KMS-11 (cell line): ENCODE measurements at regions not wholly inside any gene's neighbourhood (a gene's known extent, or its start where the extent isn't known, plus 50 kb on each side); places are given as distances from the start of the nearest gene placed in this dataset.

Source experiments
- H2AFZ ChIP-seq: fragments of 200-600 bp; sonication (generic); 2 replicates; pipeline ENCODE4 v1.6.1; 2016; ENCODE audit warnings: antibody characterized with exemption, mixed run types, low read depth
- H3K27ac ChIP-seq: fragments of 200-600 bp; sonication (generic); 2 replicates; pipeline ENCODE4 v1.6.1; 2016; ENCODE audit warnings: mild to moderate bottlenecking, mixed run types
- H3K27me3 ChIP-seq: fragments of 200-600 bp; sonication (generic); 2 replicates; pipeline ENCODE4 v1.6.1; 2017; ENCODE audit warnings: mild to moderate bottlenecking, low read depth, mixed run types, moderate library complexity; ENCODE audit not compliant: insufficient read depth
- H3K36me3 ChIP-seq: fragments of 200-600 bp; sonication (generic); 2 replicates; pipeline ENCODE4 v1.6.1; 2017; ENCODE audit warnings: mild to moderate bottlenecking, mixed run types; ENCODE audit not compliant: insufficient read depth
- H3K4me1 ChIP-seq: fragments of 200-600 bp; sonication (generic); 2 replicates; pipeline ENCODE4 v1.6.1; 2016; ENCODE audit warnings: mild to moderate bottlenecking, low read depth, mixed run types; ENCODE audit not compliant: poor library complexity, severe bottlenecking
- H3K4me2 ChIP-seq: fragments of 200-600 bp; sonication (generic); 2 replicates; pipeline ENCODE4 v1.7.0; 2016; ENCODE audit warnings: mild to moderate bottlenecking, mixed run types
- H3K4me3 ChIP-seq: fragments of 200-600 bp; sonication (generic); IDR thresholded peaks from 2 replicates; pipeline ENCODE4 v1.6.1; 2017; ENCODE audit warnings: low read depth, low read length, mixed read lengths; ENCODE audit not compliant: insufficient read depth
- H3K79me2 ChIP-seq: fragments of 200-600 bp; sonication (generic); 2 replicates; pipeline ENCODE4 v1.6.1; 2016; ENCODE audit warnings: low read depth, mixed run types; ENCODE audit not compliant: insufficient read depth
- H3K9ac ChIP-seq: fragments of 200-600 bp; sonication (generic); 2 replicates; pipeline ENCODE4 v1.6.1; 2016; ENCODE audit warnings: mild to moderate bottlenecking, mixed run types
- H4K20me1 ChIP-seq: fragments of 200-600 bp; sonication (generic); 2 replicates; pipeline ENCODE4 v1.6.1; 2016; ENCODE audit warnings: mild to moderate bottlenecking, mixed run types; ENCODE audit not compliant: insufficient read depth
- TF ChIP-seq, protein P1 (sequence below): fragments of 200-600 bp; sonication (generic); conservative IDR thresholded peaks from 2 replicates; pipeline ENCODE4 v1.6.1; 2017; ENCODE audit warnings: low read depth, mild to moderate bottlenecking, antibody characterized with exemption, low read length, moderate library complexity, mixed read lengths

- Histone ChIP-seq H3K4me3 (no peak overlapping the region), H3K4me2 (no peak overlapping the region), H3K4me1 (no peaks in the 10 kb centered on the region), H3K27ac (no peak overlapping the region), H3K79me2 (no peaks in the 10 kb centered on the region), H2AFZ (no peak overlapping the region), H3K36me3 (no peaks in the 10 kb centered on the region), H3K27me3 (no peaks in the 10 kb centered on the region), H4K20me1 (no peaks in the 10 kb centered on the region), H3K9ac (no peak overlapping the region)
- TF ChIP-seq, protein P1, sequence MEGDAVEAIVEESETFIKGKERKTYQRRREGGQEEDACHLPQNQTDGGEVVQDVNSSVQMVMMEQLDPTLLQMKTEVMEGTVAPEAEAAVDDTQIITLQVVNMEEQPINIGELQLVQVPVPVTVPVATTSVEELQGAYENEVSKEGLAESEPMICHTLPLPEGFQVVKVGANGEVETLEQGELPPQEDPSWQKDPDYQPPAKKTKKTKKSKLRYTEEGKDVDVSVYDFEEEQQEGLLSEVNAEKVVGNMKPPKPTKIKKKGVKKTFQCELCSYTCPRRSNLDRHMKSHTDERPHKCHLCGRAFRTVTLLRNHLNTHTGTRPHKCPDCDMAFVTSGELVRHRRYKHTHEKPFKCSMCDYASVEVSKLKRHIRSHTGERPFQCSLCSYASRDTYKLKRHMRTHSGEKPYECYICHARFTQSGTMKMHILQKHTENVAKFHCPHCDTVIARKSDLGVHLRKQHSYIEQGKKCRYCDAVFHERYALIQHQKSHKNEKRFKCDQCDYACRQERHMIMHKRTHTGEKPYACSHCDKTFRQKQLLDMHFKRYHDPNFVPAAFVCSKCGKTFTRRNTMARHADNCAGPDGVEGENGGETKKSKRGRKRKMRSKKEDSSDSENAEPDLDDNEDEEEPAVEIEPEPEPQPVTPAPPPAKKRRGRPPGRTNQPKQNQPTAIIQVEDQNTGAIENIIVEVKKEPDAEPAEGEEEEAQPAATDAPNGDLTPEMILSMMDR = no peak
These were observed 342.5 kb upstream of the CRIM1 start for GRCh38 chr2:36013064-36013463.

DNA sequence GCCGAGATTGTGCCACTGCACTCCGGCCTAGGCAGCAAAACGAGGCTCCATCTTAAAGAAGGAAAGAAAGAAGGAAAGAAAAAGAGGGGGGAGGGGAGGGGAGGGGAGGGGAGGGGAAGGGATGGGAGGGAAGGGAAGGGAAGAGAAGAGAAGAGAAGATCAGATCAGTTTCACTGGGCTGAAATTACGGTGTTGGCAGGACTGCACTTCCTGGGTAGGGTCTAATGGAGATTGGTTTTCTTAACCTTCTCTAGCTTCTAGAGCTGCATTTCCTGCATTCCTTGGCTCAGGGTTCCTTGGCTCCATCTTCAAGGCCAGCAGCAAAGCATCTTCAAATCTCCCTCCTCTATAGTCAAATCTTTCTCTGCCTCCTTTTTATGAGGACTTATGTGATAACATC lies 349.1 kb upstream of the CRIM1 start:
- no peak overlapping the region for H3K27ac ChIP-seq
- H3K4me3 ChIP-seq = no peak overlapping the region
- H3K9ac ChIP-seq = no peak overlapping the region
- H3K36me3 ChIP-seq = no peaks in the 10 kb centered on the region
- H3K4me1 ChIP-seq = no peaks in the 10 kb centered on the region
- TF ChIP-seq, protein P1 = no peak
- no peaks in the 10 kb centered on the region for H4K20me1 ChIP-seq
- no peak overlapping the region for H3K4me2 ChIP-seq
- no peaks in the 10 kb centered on the region for H3K79me2 ChIP-seq
- no peaks in the 10 kb centered on the region for H3K27me3 ChIP-seq
- no peak overlapping the region for H2AFZ ChIP-seq

DNA sequence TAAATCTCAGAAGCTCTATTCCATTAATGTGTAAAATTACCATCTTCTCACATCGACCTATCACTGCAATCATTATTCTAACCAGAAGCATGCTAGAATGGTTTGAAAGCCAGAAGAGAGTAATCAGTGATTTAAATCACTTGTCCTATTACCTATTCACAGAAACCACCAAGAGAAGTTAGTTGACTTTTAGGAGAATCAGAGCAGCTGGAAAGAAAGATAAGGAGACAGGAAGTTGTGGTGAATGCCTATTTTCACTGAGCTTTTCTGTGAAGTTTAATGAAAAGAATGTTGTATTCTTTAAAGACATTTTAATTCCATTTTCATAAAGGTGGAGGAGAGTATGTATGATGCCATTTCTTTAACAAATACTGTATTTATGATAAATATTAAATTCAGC lies 352.6 kb upstream of the CRIM1 start:
- H3K27me3 ChIP-seq = no peaks in the 10 kb centered on the region
- no peak overlapping the region for H3K4me2 ChIP-seq
- no peaks in the 10 kb centered on the region for H3K79me2 ChIP-seq
- no peak overlapping the region for H2AFZ ChIP-seq
- H3K27ac ChIP-seq = no peak overlapping the region
- H3K4me1 ChIP-seq = no peaks in the 10 kb centered on the region
- no peaks in the 10 kb centered on the region for H3K36me3 ChIP-seq
- no peaks in the 10 kb centered on the region for H4K20me1 ChIP-seq
- no peak overlapping the region for H3K9ac ChIP-seq
- TF ChIP-seq, protein P1 = no peak
- no peak overlapping the region for H3K4me3 ChIP-seq

GRCh38 chr2:35997488-35997887 lies 358.1 kb upstream of the CRIM1 start:
- Histone ChIP-seq H3K4me1 (no peaks in the 10 kb centered on the region), H3K9ac (no peak overlapping the region), H2AFZ (no peak overlapping the region), H3K79me2 (no peaks in the 10 kb centered on the region), H3K27ac (no peak overlapping the region), H3K27me3 (no peaks in the 10 kb centered on the region), H3K36me3 (no peaks in the 10 kb centered on the region), H3K4me3 (no peak overlapping the region), H3K4me2 (no peak overlapping the region), H4K20me1 (no peaks in the 10 kb centered on the region)
- TF ChIP-seq, protein P1 = no peak

DNA sequence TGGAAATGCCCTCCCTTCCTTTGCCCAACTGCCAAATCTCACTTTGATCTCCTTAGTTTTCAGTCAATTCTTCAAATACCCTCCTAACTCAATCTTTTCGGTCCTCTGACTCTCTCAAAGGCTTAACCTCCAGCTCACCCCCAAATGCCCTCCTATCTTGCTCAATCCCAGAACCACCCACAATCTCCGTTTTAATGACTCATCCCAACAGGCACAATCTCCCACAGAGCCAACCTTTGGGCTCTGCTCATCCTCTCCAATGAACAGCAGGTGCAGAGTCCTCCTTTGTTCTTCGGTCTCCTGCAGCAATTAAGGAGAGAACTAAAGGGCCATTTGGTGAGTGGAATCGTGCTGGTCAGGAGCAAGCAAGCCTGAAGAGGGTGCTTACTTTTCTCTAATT lies 366.1 kb upstream of the CRIM1 start:
- Histone ChIP-seq H3K27ac (no peak overlapping the region), H3K4me2 (no peak overlapping the region), H4K20me1 (no peaks in the 10 kb centered on the region), H3K27me3 (no peaks in the 10 kb centered on the region), H3K36me3 (no peaks in the 10 kb centered on the region), H3K9ac (no peak overlapping the region), H3K4me3 (no peak overlapping the region), H3K79me2 (no peaks in the 10 kb centered on the region), H3K4me1 (no peaks in the 10 kb centered on the region), H2AFZ (no peak overlapping the region)
- TF ChIP-seq, protein P1 = no peak
